A549 (cell line): ENCODE measurements at regions not wholly inside any gene's neighbourhood (a gene's known extent, or its start where the extent isn't known, plus 50 kb on each side); places are given as distances from the start of the nearest gene placed in this dataset.

ENCODE experiments used
- BHLHE40 ChIP-seq: IDR thresholded peaks from 2 replicates; pipeline ENCODE4 v1.6.1; 2012; ENCODE audit warnings: low read depth, low read length, inconsistent platforms
- CTCF ChIP-seq: fragments of >200 bp; sonication (Bioruptor Twin); formaldehyde crosslinking; IDR thresholded peaks from 3 replicates; pipeline ENCODE4 v1.5.1; 2016
- ESRRA ChIP-seq: fragments of 150-350 bp; IDR thresholded peaks from 2 replicates; pipeline ENCODE4 v1.6.1; 2014; ENCODE audit warnings: mild to moderate bottlenecking, low read length, borderline replicate concordance
- HOXA7 ChIP-seq: fragments of 250-450 bp; sonication (Bioruptor Pico); IDR thresholded peaks from 2 replicates; pipeline ENCODE4 v1.5.0; 2020; ENCODE audit warnings: mild to moderate bottlenecking, moderate library complexity
- JUN ChIP-seq, 2 experiments: fragments of >200 bp; sonication (Bioruptor Twin); formaldehyde crosslinking; IDR thresholded peaks; 2 replicates in 1 of 2; 3 replicates in 1 of 2; pipeline ENCODE4 v1.6.1; 2016 to 2017
- POLR2A ChIP-seq: IDR thresholded peaks from 2 replicates; pipeline ENCODE4 v1.6.1; 2012; ENCODE audit warnings: mild to moderate bottlenecking, low read length
- RAD21 ChIP-seq, 2 experiments: fragments of >200 bp in 1 of 2; sonication (Bioruptor Twin) in 1 of 2; formaldehyde crosslinking in 1 of 2; IDR thresholded peaks in 1 of 2; conservative IDR thresholded peaks in 1 of 2; 2 replicates in 1 of 2; 3 replicates in 1 of 2; pipeline ENCODE4 v1.6.1; 2012 to 2018; ENCODE audit warnings: inconsistent platforms in 1 of 2
- RNF2 ChIP-seq: fragments of 200-600 bp; sonication (generic); IDR thresholded peaks from 2 replicates; pipeline ENCODE4 v1.6.1; 2016; ENCODE audit warnings: low read depth, mild to moderate bottlenecking, antibody characterized with exemption, moderate library complexity, borderline replicate concordance
- SMC3 ChIP-seq: fragments of >200 bp; sonication (Bioruptor Twin); formaldehyde crosslinking; IDR thresholded peaks from 3 replicates; pipeline ENCODE4 v1.6.1; 2018; ENCODE audit warnings: inconsistent platforms
- TP53 ChIP-seq: fragments of 250-450 bp; sonication (Bioruptor Pico); IDR thresholded peaks from 2 replicates; pipeline ENCODE4 v1.5.0; 2021; ENCODE audit warnings: mild to moderate bottlenecking, moderate library complexity
- TF ChIP-seq, protein P1 (sequence below): fragments of 200-600 bp; sonication (generic); IDR thresholded peaks from 2 replicates; pipeline ENCODE4 v1.6.1; 2016; ENCODE audit warnings: antibody characterized with exemption, mild to moderate bottlenecking, moderate library complexity

DNA sequence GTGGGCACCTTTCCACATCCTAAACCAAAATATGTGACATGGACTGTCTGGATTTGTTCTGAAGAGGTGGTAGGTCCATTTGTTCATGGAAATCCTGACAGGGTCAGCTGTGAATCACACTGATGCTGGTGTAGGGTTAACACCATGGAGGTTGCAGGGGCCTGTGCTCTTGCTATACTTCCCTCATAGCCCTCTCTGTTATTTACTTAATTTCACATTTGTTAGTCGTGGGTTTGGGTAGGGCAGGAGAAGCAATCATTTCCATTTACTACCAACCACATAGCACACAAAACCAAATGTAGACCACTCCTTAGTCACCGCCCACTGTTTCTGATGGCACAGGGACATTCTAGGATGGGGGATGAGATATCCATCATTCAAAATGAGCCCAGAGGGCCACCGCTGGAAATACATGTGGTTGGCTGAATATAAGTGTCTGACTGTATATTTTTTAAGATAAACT lies 61.8 kb upstream of the POU2F1 start:
- TF ChIP-seq POLR2A (no peak), ESRRA (no peak), CTCF (no peak), HOXA7 (CRISPR knock-in tag) (no peak), BHLHE40 (no peak), TP53 (CRISPR knock-in tag) (no peak), SMC3 (no peak), RAD21 (conservative IDR thresholded peaks at IDR 0.05 in 1 of 2, IDR thresholded peaks at IDR 0.05 in 1 of 2) (no peak), JUN (IDR thresholded peaks at IDR 0.05) (no peak), RNF2 (no peak)
- TF ChIP-seq, protein P1, sequence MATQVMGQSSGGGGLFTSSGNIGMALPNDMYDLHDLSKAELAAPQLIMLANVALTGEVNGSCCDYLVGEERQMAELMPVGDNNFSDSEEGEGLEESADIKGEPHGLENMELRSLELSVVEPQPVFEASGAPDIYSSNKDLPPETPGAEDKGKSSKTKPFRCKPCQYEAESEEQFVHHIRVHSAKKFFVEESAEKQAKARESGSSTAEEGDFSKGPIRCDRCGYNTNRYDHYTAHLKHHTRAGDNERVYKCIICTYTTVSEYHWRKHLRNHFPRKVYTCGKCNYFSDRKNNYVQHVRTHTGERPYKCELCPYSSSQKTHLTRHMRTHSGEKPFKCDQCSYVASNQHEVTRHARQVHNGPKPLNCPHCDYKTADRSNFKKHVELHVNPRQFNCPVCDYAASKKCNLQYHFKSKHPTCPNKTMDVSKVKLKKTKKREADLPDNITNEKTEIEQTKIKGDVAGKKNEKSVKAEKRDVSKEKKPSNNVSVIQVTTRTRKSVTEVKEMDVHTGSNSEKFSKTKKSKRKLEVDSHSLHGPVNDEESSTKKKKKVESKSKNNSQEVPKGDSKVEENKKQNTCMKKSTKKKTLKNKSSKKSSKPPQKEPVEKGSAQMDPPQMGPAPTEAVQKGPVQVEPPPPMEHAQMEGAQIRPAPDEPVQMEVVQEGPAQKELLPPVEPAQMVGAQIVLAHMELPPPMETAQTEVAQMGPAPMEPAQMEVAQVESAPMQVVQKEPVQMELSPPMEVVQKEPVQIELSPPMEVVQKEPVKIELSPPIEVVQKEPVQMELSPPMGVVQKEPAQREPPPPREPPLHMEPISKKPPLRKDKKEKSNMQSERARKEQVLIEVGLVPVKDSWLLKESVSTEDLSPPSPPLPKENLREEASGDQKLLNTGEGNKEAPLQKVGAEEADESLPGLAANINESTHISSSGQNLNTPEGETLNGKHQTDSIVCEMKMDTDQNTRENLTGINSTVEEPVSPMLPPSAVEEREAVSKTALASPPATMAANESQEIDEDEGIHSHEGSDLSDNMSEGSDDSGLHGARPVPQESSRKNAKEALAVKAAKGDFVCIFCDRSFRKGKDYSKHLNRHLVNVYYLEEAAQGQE: no peak
